Esophagus squamous epithelium (tissue), 5 donors: ENCODE measurements at regions not wholly inside any gene's neighbourhood (a gene's known extent, or its start where the extent isn't known, plus 50 kb on each side); places are given as distances from the start of the nearest gene placed in this dataset.
"Not testable (repeated sequence)": the region's sequence is repeated elsewhere in the genome, so short reads cannot be mapped to it uniquely, and the experiment has no call there.

Source experiments
- DNase-seq: peaks from one replicate; lab custom pipeline; 2025; lab: John Stamatoyannopoulos, UW
- H3K27ac ChIP-seq, 4 donors: fragments of 200-600 bp; sonication (generic); one replicate each; pipeline ENCODE4 v1.5.1; 2016 to 2019; ENCODE audit warnings: mild to moderate bottlenecking in 1 of 4
- H3K27me3 ChIP-seq, 4 donors: fragments of 200-600 bp; sonication (generic); 1 replicate in 3 of 4; 2 replicates in 1 of 4; pipeline versions ENCODE4 v1.5.1 to v1.6.0; 2017 to 2021; ENCODE audit warnings: antibody characterized with exemption in 1 of 4
- H3K36me3 ChIP-seq, 3 donors: fragments of 200-600 bp; sonication (generic); one replicate each; pipeline ENCODE4 v1.5.1; 2016 to 2019
- H3K4me1 ChIP-seq, 3 donors: fragments of 200-600 bp; sonication (generic); one replicate each; pipeline ENCODE4 v1.5.1; 2017 to 2019
- H3K4me3 ChIP-seq, 4 donors: fragments of 200-600 bp; sonication (generic); 1 replicate in 3 of 4; 2 replicates in 1 of 4; pipeline ENCODE4 v1.5.1; 2016 to 2019; ENCODE audit warnings: mild to moderate bottlenecking in 2 of 4, moderate library complexity in 1 of 4
- H3K9me3 ChIP-seq, 3 donors: fragments of 200-600 bp; sonication (generic); one replicate each; pipeline ENCODE4 v1.5.1; 2016 to 2019
- CTCF ChIP-seq, 6 experiments: fragments of 450-650 bp in 4 of 6; fragments of 200-600 bp in 2 of 6; sonication (generic) in 2 of 6; IDR thresholded peaks; one replicate each; pipeline ENCODE4 v1.5.1; 2016 to 2019; ENCODE audit warnings: antibody characterized with exemption in 6 of 6, mild to moderate bottlenecking in 4 of 6, moderate library complexity in 4 of 6
- POLR2A ChIP-seq, 4 donors: fragments of 450-650 bp; IDR thresholded peaks; one replicate each; pipeline ENCODE4 v1.6.1; 2017; ENCODE audit warnings: antibody characterized with exemption in 4 of 4, mild to moderate bottlenecking in 4 of 4, moderate library complexity in 3 of 4
- WGBS, 2 donors: methylation state at CpG; one replicate each; pipeline ENCODE4 v1.1.5; 2018; 5-methylcytosine and 5-hydroxymethylcytosine counted together
- intact Hi-C: fragments of 100-400 bp; cut with DNase I; formaldehyde crosslinking; loops from one replicate; pipeline ENCODE4 v1.15.0; 2022
- donor health status: DM: yes; HTN: yes; CAD: no.

GRCh38 chr4:107442538-107443111 is 277.4 kb downstream of the PAPSS1 start:
- H3K4me1 ChIP-seq, result peaks cover 0 to 14% (median 0%) of the 10 kb centered on the region in 3 donors
- no peak overlapping the region for H3K4me3 ChIP-seq
- no peaks in the 10 kb centered on the region for H3K36me3 ChIP-seq
- TF ChIP-seq POLR2A (IDR thresholded peaks at IDR 0.05), result no peak
- TF ChIP-seq CTCF (IDR thresholded peaks at IDR 0.05), result no peak
- WGBS, 2 donors, result 63 to 74% methylated on average over 3 of the region's 3 CpGs
- H3K27ac ChIP-seq, result no peak overlapping the region
- H3K9me3 ChIP-seq, result no peaks in the 10 kb centered on the region
- no peak for DNase-seq
- no peaks in the 10 kb centered on the region for H3K27me3 ChIP-seq
- intact Hi-C loops, result no loop called here

- no peaks in the 10 kb centered on the region for H3K36me3 ChIP-seq
- peaks cover 0 to 14% (median 0%) of the 10 kb centered on the region in 3 donors for H3K4me1 ChIP-seq
- no peaks in the 10 kb centered on the region for H3K27me3 ChIP-seq
- DNase-seq, result no peak
- TF ChIP-seq POLR2A (IDR thresholded peaks at IDR 0.05), result no peak
- TF ChIP-seq CTCF (IDR thresholded peaks at IDR 0.05), result no peak
- intact Hi-C loops, result no loop called here
- H3K9me3 ChIP-seq, result no peaks in the 10 kb centered on the region
- H3K4me3 ChIP-seq, result no peak overlapping the region
- H3K27ac ChIP-seq, result no peak overlapping the region
- 70 to 80% methylated on average over 1 to 3 of the region's 3 CpGs for WGBS, 2 donors
Observed at GRCh38 chr4:107439401-107439800, 280.6 kb downstream of the PAPSS1 start.

DNA sequence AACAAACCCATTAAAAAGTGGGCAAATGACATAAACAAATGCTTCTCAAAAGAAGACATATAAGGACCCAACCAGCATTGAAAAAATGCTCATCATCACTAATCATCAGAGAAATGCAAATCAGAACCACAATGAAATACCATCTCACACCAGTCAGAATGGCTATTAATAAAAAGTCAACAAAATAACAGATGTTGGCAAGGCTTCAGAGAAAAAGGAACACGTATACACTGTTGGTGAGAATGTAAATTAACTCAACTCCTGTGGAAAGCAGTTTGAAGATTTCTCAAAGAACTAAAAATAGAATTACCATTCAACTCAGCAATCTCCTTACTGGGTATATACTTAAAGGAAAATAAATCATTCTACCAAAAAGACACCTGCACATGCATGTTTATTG is 283.6 kb downstream of the PAPSS1 start:
- not testable (repeated sequence) for H3K9me3 ChIP-seq, H3K4me3 ChIP-seq

GRCh38 chr4:107432451-107432850 is 287.6 kb downstream of the PAPSS1 start:
- no peak overlapping the region for H3K27ac ChIP-seq
- no peaks in the 10 kb centered on the region for H3K36me3 ChIP-seq
- no peak for DNase-seq

More for the DNA sequence above, 283.6 kb downstream of the PAPSS1 start:
- H3K4me1 ChIP-seq, H3K27ac ChIP-seq, H3K27me3 ChIP-seq, H3K36me3 ChIP-seq, DNase-seq, intact Hi-C loops: not testable (repeated sequence)
- WGBS, 2 donors, result 25 to 38% methylated on average over 1 of the region's 1 CpG

GRCh38 chr4:107423677-107424405 is 296.2 kb downstream of the PAPSS1 start:
- H3K9me3 ChIP-seq, result no peaks in the 10 kb centered on the region
- intact Hi-C loops, result no loop called here
- no peak for DNase-seq

More at GRCh38 chr4:107432451-107432850, 287.6 kb downstream of the PAPSS1 start:
- Histone ChIP-seq H3K27me3 (no peaks in the 10 kb centered on the region), H3K4me1 (peaks cover 0 to under 1% (median 0%) of the 10 kb centered on the region in 3 donors), H3K9me3 (no peaks in the 10 kb centered on the region), H3K4me3 (no peak overlapping the region)
- no peak for TF ChIP-seq POLR2A (IDR thresholded peaks at IDR 0.05)
- intact Hi-C loops, result no loop called here

DNA sequence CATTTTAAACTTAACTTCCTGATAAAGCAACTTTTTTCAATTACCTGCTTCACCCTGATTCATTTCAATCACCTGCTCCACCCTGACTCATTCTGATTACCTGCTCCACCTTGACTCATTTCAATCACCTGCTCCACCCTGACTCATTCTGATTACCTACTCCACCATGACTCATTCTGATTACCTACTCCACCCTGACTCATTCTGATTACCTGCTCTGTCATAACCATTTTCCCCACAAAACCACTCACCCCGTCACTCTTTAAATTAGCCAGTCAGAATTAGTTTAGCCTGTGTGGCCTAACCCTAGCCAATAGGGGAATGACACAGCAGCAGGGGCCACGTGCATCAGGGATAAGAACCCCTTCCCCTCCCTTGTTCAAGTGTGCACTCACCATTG is 300.5 kb downstream of the PAPSS1 start:
- 24 to 29% methylated on average over 2 of the region's 2 CpGs for WGBS, 2 donors
- H3K36me3 ChIP-seq, H3K9me3 ChIP-seq, H3K4me3 ChIP-seq, H3K4me1 ChIP-seq, intact Hi-C loops, H3K27ac ChIP-seq, DNase-seq, H3K27me3 ChIP-seq: not testable (repeated sequence)

More at GRCh38 chr4:107423677-107424405, 296.2 kb downstream of the PAPSS1 start:
- Histone ChIP-seq H3K27me3 (no peaks in the 10 kb centered on the region), H3K4me3 (no peak overlapping the region), H3K36me3 (no peaks in the 10 kb centered on the region), H3K4me1 (peaks cover 0 to 6% (median 0%) of the 10 kb centered on the region in 3 donors), H3K27ac (no peak overlapping the region)
- 69 to 90% methylated on average over 2 of the region's 2 CpGs for WGBS, 2 donors
- TF ChIP-seq POLR2A (IDR thresholded peaks at IDR 0.05), result no peak
- no peak for TF ChIP-seq CTCF (IDR thresholded peaks at IDR 0.05)
